GM23338 (cell line): ENCODE measurements at regions not wholly inside any gene's neighbourhood (a gene's known extent, or its start where the extent isn't known, plus 50 kb on each side); places are given as distances from the start of the nearest gene placed in this dataset.

ENCODE experiments used
- ATAC-seq: fragments of 200-7000 bp; cut with Tn5 transposase; 3 replicates; pipeline ENCODE4 v1.9.1; 2020
- DNase-seq: peaks from one replicate; pipeline ENCODE4 v3.0.0-alpha.2; 2015; ENCODE audit warnings: low spot score
- H2AFZ ChIP-seq: fragments of 200-600 bp; sonication (generic); 2 replicates; pipeline ENCODE4 v1.8.0; 2016; ENCODE audit warnings: antibody characterized with exemption, mild to moderate bottlenecking, moderate library complexity
- H3F3A ChIP-seq: fragments of 200-600 bp; sonication (generic); replicated peaks from 2 replicates; pipeline ENCODE4 v1.8.0; 2017; ENCODE audit warnings: antibody characterized with exemption, mixed run types, low read depth
- H3K27ac ChIP-seq: fragments of 200-600 bp; sonication (generic); 2 replicates; pipeline ENCODE4 v1.6.1; 2016; ENCODE audit warnings: low read depth
- H3K27me3 ChIP-seq: fragments of 200-600 bp; sonication (generic); 2 replicates; pipeline ENCODE4 v1.8.0; 2016; ENCODE audit warnings: mild to moderate bottlenecking, mixed run types, moderate library complexity; ENCODE audit not compliant: insufficient read depth
- H3K36me3 ChIP-seq: fragments of 200-600 bp; sonication (generic); 2 replicates; pipeline ENCODE4 v1.8.0; 2016; ENCODE audit warnings: mild to moderate bottlenecking; ENCODE audit not compliant: insufficient read depth
- H3K4me1 ChIP-seq: fragments of 200-600 bp; sonication (generic); 2 replicates; pipeline ENCODE4 v1.8.0; 2016; ENCODE audit warnings: mild to moderate bottlenecking, moderate library complexity; ENCODE audit not compliant: insufficient read depth
- H3K4me2 ChIP-seq: fragments of 200-600 bp; sonication (generic); 2 replicates; pipeline ENCODE4 v1.7.1; 2017; ENCODE audit warnings: mixed run types
- H3K4me3 ChIP-seq: fragments of 200-600 bp; sonication (generic); 2 replicates; pipeline ENCODE4 v1.6.1; 2016; ENCODE audit warnings: mixed run types
- H3K79me2 ChIP-seq: fragments of 200-600 bp; sonication (generic); replicated peaks from 2 replicates; pipeline ENCODE4 v1.8.0; 2017; ENCODE audit warnings: mild to moderate bottlenecking; ENCODE audit not compliant: insufficient read depth
- H3K9me2 ChIP-seq: fragments of 200-600 bp; sonication (generic); 2 replicates; pipeline ENCODE4 v1.8.0; 2017; ENCODE audit not compliant: insufficient read depth
- H4K20me1 ChIP-seq: fragments of 200-600 bp; sonication (generic); replicated peaks from 2 replicates; pipeline ENCODE4 v1.8.0; 2017; ENCODE audit warnings: mild to moderate bottlenecking; ENCODE audit not compliant: insufficient read depth
- H3K27ac Mint-ChIP-seq: 2 replicates; pipeline ENCODE4 v1.8.0; 2020; ENCODE audit warnings: inconsistent platforms, mild to moderate bottlenecking, moderate library complexity, mixed read lengths
- H3K27me3 Mint-ChIP-seq: 3 replicates; pipeline ENCODE4 v1.8.0; 2022; ENCODE audit warnings: low read depth, mild to moderate bottlenecking, moderate library complexity, mixed read lengths, inconsistent platforms; ENCODE audit not compliant: insufficient read depth, poor library complexity
- H3K36me3 Mint-ChIP-seq: 3 replicates; pipeline ENCODE4 v1.8.0; 2021; ENCODE audit warnings: low read depth, mild to moderate bottlenecking, inconsistent platforms, moderate library complexity, mixed read lengths
- H3K4me1 Mint-ChIP-seq: 3 replicates; pipeline ENCODE4 v1.8.0; 2020; ENCODE audit warnings: mild to moderate bottlenecking, inconsistent platforms, mixed read lengths
- H3K4me3 Mint-ChIP-seq: 3 replicates; pipeline ENCODE4 v1.8.0; 2021; ENCODE audit warnings: moderate library complexity, mild to moderate bottlenecking, inconsistent platforms, mixed read lengths
- H3K9me3 Mint-ChIP-seq: 3 replicates; pipeline ENCODE4 v1.8.0; 2020; ENCODE audit warnings: moderate library complexity, mild to moderate bottlenecking, inconsistent platforms, mixed read lengths
- CREB1 ChIP-seq: fragments of 250-450 bp; sonication (Bioruptor Pico); IDR thresholded peaks from 2 replicates; pipeline ENCODE4 v1.5.0; 2020; ENCODE audit warnings: low read depth, mild to moderate bottlenecking, moderate library complexity
- EZH2 ChIP-seq: fragments of 200-600 bp; sonication (generic); IDR thresholded peaks from one replicate; pipeline ENCODE4 v1.8.0; 2017; ENCODE audit warnings: antibody characterized with exemption, mild to moderate bottlenecking, low read depth; ENCODE audit not compliant: unreplicated experiment
- POLR2AphosphoS5 ChIP-seq: IDR thresholded peaks from 2 replicates; pipeline ENCODE4 v1.6.1; 2016; ENCODE audit warnings: antibody characterized with exemption, low read depth
- STAT1 ChIP-seq: IDR thresholded peaks from one replicate; pipeline ENCODE4 v1.6.1; 2016; ENCODE audit warnings: antibody characterized with exemption; ENCODE audit not compliant: unreplicated experiment
- ZNF331 ChIP-seq: fragments of 250-450 bp; sonication (Bioruptor Pico); IDR thresholded peaks from 2 replicates; pipeline ENCODE4 v1.5.0; 2020; ENCODE audit warnings: low read depth, mild to moderate bottlenecking, moderate library complexity
- TF ChIP-seq, protein P1 (sequence below), 2 experiments: fragments of 200-600 bp in 1 of 2; sonication (generic) in 1 of 2; conservative IDR thresholded peaks; 2 replicates each; pipeline versions ENCODE4 v1.5.1 to v1.6.1; 2016 to 2017; ENCODE audit warnings: antibody characterized with exemption in 2 of 2, low read depth in 2 of 2, mild to moderate bottlenecking in 2 of 2, moderate library complexity in 1 of 2
- TF ChIP-seq, protein P2 (sequence below): IDR thresholded peaks from one replicate; pipeline ENCODE4 v1.6.1; 2018; ENCODE audit warnings: antibody characterized with exemption; ENCODE audit not compliant: unreplicated experiment
- TF ChIP-seq, protein P3 (sequence below): fragments of 250-450 bp; sonication (Bioruptor Pico); IDR thresholded peaks from 2 replicates; pipeline ENCODE4 v1.5.0; 2020; ENCODE audit warnings: mild to moderate bottlenecking, moderate library complexity

DNA sequence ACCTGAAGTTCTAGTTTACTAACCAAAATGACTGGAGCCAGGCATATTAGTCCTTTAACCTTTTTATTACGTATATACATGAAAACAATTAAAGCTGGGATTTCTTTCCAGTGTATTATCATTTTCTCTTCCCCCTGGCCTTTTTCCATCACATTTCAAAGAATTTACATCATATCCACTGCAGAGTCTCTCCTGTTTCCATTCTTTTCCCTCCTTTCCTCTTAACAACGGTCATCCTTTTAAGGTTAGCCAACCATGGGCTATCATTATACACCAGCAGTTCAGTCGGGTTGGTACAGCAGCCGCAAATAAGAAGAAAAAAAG is 104.6 kb downstream of the TFAP2A start:
- DNase-seq = no peak
- TF ChIP-seq POLR2AphosphoS5 (no peak), CREB1 (CRISPR knock-in tag) (no peak), STAT1 (no peak), EZH2 (no peak), ZNF331 (CRISPR knock-in tag) (no peak)
- TF ChIP-seq, protein P1, sequence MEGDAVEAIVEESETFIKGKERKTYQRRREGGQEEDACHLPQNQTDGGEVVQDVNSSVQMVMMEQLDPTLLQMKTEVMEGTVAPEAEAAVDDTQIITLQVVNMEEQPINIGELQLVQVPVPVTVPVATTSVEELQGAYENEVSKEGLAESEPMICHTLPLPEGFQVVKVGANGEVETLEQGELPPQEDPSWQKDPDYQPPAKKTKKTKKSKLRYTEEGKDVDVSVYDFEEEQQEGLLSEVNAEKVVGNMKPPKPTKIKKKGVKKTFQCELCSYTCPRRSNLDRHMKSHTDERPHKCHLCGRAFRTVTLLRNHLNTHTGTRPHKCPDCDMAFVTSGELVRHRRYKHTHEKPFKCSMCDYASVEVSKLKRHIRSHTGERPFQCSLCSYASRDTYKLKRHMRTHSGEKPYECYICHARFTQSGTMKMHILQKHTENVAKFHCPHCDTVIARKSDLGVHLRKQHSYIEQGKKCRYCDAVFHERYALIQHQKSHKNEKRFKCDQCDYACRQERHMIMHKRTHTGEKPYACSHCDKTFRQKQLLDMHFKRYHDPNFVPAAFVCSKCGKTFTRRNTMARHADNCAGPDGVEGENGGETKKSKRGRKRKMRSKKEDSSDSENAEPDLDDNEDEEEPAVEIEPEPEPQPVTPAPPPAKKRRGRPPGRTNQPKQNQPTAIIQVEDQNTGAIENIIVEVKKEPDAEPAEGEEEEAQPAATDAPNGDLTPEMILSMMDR (conservative IDR thresholded peaks at IDR 0.05; ENCODE audit: low read depth in 2 of 2) = no peak
- Histone ChIP-seq H3K79me2 (no peaks in the 10 kb centered on the region), H3K9me2 (no peaks in the 10 kb centered on the region), H3K4me1 (peaks cover 51% of the 10 kb centered on the region), H3K27me3 (no peaks in the 10 kb centered on the region), H3K27ac (no peak overlapping the region), H2AFZ (no peak overlapping the region), H3F3A (peaks cover 7% of the 10 kb centered on the region), H4K20me1 (no peaks in the 10 kb centered on the region), H3K4me3 (no peak overlapping the region), H3K36me3 (no peaks in the 10 kb centered on the region), H3K4me2 (peak overlapping the region; percentile 40)
- H3K27ac Mint-ChIP-seq = no peak overlapping the region
- ATAC-seq = no peak
- no peaks in the 10 kb centered on the region for H3K36me3 Mint-ChIP-seq
- H3K4me3 Mint-ChIP-seq = no peak overlapping the region; the same call in 2 of the 3 replicates
- peaks cover 2% of the 10 kb centered on the region for H3K27me3 Mint-ChIP-seq
- H3K4me1 Mint-ChIP-seq = peaks cover 55% of the 10 kb centered on the region
- H3K9me3 Mint-ChIP-seq = no peaks in the 10 kb centered on the region; the same call in 2 of the 3 replicates

DNA sequence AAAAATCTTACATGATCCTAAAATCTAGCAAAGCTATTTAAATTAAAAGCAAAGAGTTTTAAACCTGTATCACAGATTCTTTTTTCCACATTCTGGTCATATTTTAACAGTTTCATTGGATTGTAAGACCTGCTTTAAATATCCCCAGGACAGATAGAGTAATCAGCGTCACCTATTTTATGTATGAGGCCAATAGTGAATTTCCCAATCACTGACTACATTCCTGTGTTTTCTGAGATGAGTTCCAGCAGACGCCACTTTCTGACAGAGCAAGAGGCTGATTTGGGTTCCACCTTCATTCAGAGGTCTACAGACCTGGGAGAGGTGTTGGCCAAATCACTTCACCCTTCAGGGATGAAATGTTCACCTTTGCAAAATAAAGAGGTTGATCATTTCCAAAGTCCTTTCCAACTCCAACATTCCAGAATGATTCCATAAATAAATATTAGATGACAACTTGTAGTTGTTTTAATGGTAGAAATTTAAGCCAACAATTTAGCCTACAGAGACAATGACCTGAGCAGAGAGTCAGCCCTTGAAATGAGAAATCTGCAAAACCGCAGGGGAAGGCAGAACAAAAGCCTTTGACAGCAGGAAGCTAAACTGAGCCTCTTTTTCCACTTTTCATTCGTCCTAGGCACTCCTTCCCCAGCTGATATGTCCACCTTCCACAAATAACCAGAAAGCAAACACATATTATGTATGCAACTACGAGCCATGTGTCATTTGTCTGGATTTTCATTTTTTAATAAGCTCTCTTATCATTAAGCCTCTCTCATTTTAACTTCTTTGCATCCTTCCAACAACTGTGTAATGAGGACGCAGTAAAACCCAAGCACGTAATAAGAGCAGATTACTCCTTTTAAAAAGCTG is 105.2 kb downstream of the TFAP2A start:
- Histone ChIP-seq H3K4me3 (no peak overlapping the region), H3F3A (peaks cover 7% of the 10 kb centered on the region), H3K27ac (no peak overlapping the region), H3K4me2 (peak overlapping the region; percentile 40), H3K27me3 (no peaks in the 10 kb centered on the region), H4K20me1 (no peaks in the 10 kb centered on the region), H3K9me2 (no peaks in the 10 kb centered on the region), H2AFZ (no peak overlapping the region), H3K4me1 (peaks cover 50% of the 10 kb centered on the region), H3K36me3 (no peaks in the 10 kb centered on the region), H3K79me2 (no peaks in the 10 kb centered on the region)
- Mint-ChIP-seq H3K27ac (no peak overlapping the region), H3K4me1 (peaks cover 49% of the 10 kb centered on the region), H3K27me3 (peaks cover 2% of the 10 kb centered on the region), H3K36me3 (no peaks in the 10 kb centered on the region), H3K9me3 (no peaks in the 10 kb centered on the region; the same call in 2 of the 3 replicates), H3K4me3 (no peak overlapping the region)
- TF ChIP-seq CREB1 (CRISPR knock-in tag) = no peak
- TF ChIP-seq, protein P2, sequence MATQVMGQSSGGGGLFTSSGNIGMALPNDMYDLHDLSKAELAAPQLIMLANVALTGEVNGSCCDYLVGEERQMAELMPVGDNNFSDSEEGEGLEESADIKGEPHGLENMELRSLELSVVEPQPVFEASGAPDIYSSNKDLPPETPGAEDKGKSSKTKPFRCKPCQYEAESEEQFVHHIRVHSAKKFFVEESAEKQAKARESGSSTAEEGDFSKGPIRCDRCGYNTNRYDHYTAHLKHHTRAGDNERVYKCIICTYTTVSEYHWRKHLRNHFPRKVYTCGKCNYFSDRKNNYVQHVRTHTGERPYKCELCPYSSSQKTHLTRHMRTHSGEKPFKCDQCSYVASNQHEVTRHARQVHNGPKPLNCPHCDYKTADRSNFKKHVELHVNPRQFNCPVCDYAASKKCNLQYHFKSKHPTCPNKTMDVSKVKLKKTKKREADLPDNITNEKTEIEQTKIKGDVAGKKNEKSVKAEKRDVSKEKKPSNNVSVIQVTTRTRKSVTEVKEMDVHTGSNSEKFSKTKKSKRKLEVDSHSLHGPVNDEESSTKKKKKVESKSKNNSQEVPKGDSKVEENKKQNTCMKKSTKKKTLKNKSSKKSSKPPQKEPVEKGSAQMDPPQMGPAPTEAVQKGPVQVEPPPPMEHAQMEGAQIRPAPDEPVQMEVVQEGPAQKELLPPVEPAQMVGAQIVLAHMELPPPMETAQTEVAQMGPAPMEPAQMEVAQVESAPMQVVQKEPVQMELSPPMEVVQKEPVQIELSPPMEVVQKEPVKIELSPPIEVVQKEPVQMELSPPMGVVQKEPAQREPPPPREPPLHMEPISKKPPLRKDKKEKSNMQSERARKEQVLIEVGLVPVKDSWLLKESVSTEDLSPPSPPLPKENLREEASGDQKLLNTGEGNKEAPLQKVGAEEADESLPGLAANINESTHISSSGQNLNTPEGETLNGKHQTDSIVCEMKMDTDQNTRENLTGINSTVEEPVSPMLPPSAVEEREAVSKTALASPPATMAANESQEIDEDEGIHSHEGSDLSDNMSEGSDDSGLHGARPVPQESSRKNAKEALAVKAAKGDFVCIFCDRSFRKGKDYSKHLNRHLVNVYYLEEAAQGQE = no peak
- TF ChIP-seq, protein P3, sequence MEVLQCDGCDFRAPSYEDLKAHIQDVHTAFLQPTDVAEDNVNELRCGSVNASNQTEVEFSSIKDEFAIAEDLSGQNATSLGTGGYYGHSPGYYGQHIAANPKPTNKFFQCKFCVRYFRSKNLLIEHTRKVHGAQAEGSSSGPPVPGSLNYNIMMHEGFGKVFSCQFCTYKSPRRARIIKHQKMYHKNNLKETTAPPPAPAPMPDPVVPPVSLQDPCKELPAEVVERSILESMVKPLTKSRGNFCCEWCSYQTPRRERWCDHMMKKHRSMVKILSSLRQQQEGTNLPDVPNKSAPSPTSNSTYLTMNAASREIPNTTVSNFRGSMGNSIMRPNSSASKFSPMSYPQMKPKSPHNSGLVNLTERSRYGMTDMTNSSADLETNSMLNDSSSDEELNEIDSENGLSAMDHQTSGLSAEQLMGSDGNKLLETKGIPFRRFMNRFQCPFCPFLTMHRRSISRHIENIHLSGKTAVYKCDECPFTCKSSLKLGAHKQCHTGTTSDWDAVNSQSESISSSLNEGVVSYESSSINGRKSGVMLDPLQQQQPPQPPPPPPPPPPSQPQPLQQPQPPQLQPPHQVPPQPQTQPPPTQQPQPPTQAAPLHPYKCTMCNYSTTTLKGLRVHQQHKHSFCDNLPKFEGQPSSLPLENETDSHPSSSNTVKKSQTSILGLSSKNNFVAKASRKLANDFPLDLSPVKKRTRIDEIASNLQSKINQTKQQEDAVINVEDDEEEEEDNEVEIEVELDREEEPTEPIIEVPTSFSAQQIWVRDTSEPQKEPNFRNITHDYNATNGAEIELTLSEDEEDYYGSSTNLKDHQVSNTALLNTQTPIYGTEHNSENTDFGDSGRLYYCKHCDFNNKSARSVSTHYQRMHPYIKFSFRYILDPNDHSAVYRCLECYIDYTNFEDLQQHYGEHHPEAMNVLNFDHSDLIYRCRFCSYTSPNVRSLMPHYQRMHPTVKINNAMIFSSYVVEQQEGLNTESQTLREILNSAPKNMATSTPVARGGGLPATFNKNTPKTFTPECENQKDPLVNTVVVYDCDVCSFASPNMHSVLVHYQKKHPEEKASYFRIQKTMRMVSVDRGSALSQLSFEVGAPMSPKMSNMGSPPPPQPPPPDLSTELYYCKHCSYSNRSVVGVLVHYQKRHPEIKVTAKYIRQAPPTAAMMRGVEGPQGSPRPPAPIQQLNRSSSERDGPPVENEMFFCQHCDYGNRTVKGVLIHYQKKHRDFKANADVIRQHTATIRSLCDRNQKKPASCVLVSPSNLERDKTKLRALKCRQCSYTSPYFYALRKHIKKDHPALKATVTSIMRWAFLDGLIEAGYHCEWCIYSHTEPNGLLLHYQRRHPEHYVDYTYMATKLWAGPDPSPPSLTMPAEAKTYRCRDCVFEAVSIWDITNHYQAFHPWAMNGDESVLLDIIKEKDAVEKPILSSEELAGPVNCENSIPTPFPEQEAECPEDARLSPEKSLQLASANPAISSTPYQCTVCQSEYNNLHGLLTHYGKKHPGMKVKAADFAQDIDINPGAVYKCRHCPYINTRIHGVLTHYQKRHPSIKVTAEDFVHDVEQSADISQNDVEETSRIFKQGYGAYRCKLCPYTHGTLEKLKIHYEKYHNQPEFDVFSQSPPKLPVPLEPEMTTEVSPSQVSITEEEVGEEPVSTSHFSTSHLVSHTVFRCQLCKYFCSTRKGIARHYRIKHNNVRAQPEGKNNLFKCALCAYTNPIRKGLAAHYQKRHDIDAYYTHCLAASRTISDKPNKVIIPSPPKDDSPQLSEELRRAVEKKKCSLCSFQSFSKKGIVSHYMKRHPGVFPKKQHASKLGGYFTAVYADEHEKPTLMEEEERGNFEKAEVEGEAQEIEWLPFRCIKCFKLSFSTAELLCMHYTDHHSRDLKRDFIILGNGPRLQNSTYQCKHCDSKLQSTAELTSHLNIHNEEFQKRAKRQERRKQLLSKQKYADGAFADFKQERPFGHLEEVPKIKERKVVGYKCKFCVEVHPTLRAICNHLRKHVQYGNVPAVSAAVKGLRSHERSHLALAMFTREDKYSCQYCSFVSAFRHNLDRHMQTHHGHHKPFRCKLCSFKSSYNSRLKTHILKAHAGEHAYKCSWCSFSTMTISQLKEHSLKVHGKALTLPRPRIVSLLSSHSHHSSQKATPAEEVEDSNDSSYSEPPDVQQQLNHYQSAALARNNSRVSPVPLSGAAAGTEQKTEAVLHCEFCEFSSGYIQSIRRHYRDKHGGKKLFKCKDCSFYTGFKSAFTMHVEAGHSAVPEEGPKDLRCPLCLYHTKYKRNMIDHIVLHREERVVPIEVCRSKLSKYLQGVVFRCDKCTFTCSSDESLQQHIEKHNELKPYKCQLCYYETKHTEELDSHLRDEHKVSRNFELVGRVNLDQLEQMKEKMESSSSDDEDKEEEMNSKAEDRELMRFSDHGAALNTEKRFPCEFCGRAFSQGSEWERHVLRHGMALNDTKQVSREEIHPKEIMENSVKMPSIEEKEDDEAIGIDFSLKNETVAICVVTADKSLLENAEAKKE (CRISPR knock-in tag) = peak; percentile 0
- ATAC-seq (peak; percentile 51), DNase-seq (peak; percentile 49)
